Stimulated activated CD4-positive, alpha-beta T cell treated with anti-CD3 and anti-CD28 coated beads, Interleukin-2, amount 100 ng/mL, for 4 hours (primary cell): ENCODE measurements at regions not wholly inside any gene's neighbourhood (a gene's known extent, or its start where the extent isn't known, plus 50 kb on each side); places are given as distances from the start of the nearest gene placed in this dataset.
"Not testable (repeated sequence)": the region's sequence is repeated elsewhere in the genome, so short reads cannot be mapped to it uniquely, and the experiment has no call there.

Experiments used
- DNase-seq: peaks from one replicate; pipeline ENCODE4 v3.0.0-alpha.2; 2020; ENCODE audit warnings: low read depth

GRCh38 chr17:64724246-64724645, 62.1 kb upstream of the SMURF2 start:
- DNase-seq = not testable (repeated sequence)

- no peak for DNase-seq
These were observed 61.7 kb upstream of the SMURF2 start for GRCh38 chr17:64723781-64724180.

DNA sequence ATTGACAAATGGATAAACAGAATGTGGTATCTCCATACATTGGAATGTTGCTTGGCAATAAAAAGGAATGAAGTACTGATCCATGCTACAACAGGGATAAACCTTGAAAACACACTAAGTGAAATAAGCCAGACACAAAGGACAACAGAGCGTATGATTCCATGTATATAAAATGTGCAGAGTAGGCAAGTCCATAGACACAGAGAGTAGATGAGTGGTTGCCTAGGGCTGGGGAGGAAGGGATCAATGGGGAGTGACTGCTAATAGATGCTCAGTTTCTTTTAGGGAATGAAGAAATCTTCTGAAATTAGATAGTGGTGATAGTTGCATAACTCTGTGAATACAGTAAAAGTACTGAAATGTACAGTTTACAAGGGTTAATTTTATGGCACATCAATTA, 59.4 kb upstream of the SMURF2 start:
- DNase-seq = not testable (repeated sequence)

DNA sequence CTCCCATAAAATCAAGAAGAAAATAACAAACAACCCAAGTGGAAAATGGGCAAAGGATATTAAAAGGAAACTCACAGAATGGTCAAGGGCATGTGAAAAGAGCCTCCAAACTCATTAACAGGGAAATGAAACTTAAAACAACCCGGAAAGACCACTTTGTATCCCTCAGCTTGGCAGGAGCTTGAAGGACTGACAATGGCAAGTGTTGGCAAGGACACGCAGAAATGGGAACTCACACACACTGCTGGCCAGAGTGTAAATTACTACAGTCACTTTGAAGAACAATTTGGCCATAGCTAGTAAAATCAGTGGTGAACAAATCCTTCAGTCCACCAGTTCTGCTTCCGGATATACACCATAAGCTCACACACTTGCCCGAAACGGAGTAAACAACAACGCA, 58.1 kb upstream of the SMURF2 start:
- DNase-seq = not testable (repeated sequence)

- not testable (repeated sequence) for DNase-seq
These were observed 57.4 kb upstream of the SMURF2 start for GRCh38 chr17:64719517-64719916.

GRCh38 chr17:64718816-64719215, 56.7 kb upstream of the SMURF2 start:
- DNase-seq = not testable (repeated sequence)

DNA sequence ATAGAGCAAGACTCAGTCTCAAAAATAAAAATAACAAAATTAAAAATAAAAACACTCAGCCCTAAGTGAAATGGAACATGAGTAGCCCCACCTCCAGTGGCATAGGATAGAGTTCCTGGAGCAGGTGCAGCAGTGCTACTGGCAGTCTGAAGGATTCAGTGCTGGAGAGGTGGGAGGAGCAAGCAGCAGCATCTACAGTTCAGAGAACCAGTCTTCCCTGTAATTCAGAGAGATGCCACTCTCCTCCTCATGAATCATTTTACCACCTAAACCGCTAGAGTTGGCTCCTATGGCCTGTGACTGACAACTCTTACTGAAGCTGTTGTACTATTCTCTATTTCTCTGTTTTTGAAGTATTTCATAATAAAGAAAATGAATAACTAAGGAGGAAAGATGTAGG, 56.0 kb upstream of the SMURF2 start:
- DNase-seq = no peak

- not testable (repeated sequence) for DNase-seq
These were observed 54.4 kb upstream of the SMURF2 start for GRCh38 chr17:64716496-64716895.

- DNase-seq = not testable (repeated sequence)
These were observed 51.7 kb upstream of the SMURF2 start for GRCh38 chr17:64713786-64714185.

- DNase-seq = not testable (repeated sequence)
These were observed 50.6 kb upstream of the SMURF2 start for GRCh38 chr17:64712557-64713351.
